ENCODE measurements at regions not wholly inside any gene's neighbourhood (a gene's known extent, or its start where the extent isn't known, plus 50 kb on each side); places are given as distances from the start of the nearest gene placed in this dataset.

GRCh38 chr20:57070296-57070695, 196.1 kb downstream of the BMP7 start:
- H3K4me1 ChIP-seq (ENCODE audit: insufficient read depth): peaks cover 25% of the 10 kb centered on the region
- 92% methylated on average over 1 of the region's 1 CpG for WGBS (ENCODE audit: low lambda C conversion rate, missing lambda C conversion rate)
- peaks cover 21% of the 10 kb centered on the region for H3K27me3 ChIP-seq
- no peaks in the 10 kb centered on the region for H3K9me3 ChIP-seq (ENCODE audit: low read depth)
- no peaks in the 10 kb centered on the region for H3K9me2 ChIP-seq (replicated peaks; ENCODE audit: insufficient read depth)
- TF ChIP-seq CTCF (IDR thresholded peaks at IDR 0.05; ENCODE audit: poor library complexity) (no peak), EZH2phosphoT487 (IDR thresholded peaks at IDR 0.05; ENCODE audit: low read depth, severe bottlenecking, unreplicated experiment) (no peak), EZH2 (IDR thresholded peaks at IDR 0.05; ENCODE audit: borderline replicate concordance) (no peak)
- H3K4me2 ChIP-seq: no peak overlapping the region
- no peaks in the 10 kb centered on the region for H3K36me3 ChIP-seq (replicated peaks; ENCODE audit: insufficient read depth, low read depth)
- no peak overlapping the region for H3K4me3 ChIP-seq
- DNase-seq (ENCODE audit: low spot score): no peak
- no peak overlapping the region for H3K27ac ChIP-seq
- no peaks in the 10 kb centered on the region for H3K79me2 ChIP-seq
- no peaks in the 10 kb centered on the region for H4K20me1 ChIP-seq (ENCODE audit: insufficient read depth, poor library complexity, severe bottlenecking)
- H2AFZ ChIP-seq: no peak overlapping the region

- Histone ChIP-seq H4K20me1 (ENCODE audit: insufficient read depth, poor library complexity, severe bottlenecking) (no peaks in the 10 kb centered on the region), H3K79me2 (no peaks in the 10 kb centered on the region), H2AFZ (no peak overlapping the region), H3K4me3 (no peak overlapping the region), H3K4me1 (ENCODE audit: insufficient read depth) (peaks cover 23% of the 10 kb centered on the region), H3K27me3 (peaks cover 13% of the 10 kb centered on the region), H3K36me3 (replicated peaks; ENCODE audit: insufficient read depth, low read depth) (no peaks in the 10 kb centered on the region), H3K27ac (peak overlapping the region; percentile 42), H3K9me2 (replicated peaks; ENCODE audit: insufficient read depth) (no peaks in the 10 kb centered on the region), H3K9me3 (ENCODE audit: low read depth) (no peaks in the 10 kb centered on the region), H3K4me2 (peak overlapping the region; percentile 71)
- peak; percentile 74 for DNase-seq (ENCODE audit: low spot score)
- WGBS (ENCODE audit: low lambda C conversion rate, missing lambda C conversion rate): 5% methylated on average over 14 of the region's 14 CpGs
- TF ChIP-seq CTCF (IDR thresholded peaks at IDR 0.05; ENCODE audit: poor library complexity): no peak
- TF ChIP-seq EZH2 (IDR thresholded peaks at IDR 0.05; ENCODE audit: borderline replicate concordance): no peak
- no peak for TF ChIP-seq EZH2phosphoT487 (IDR thresholded peaks at IDR 0.05; ENCODE audit: low read depth, severe bottlenecking, unreplicated experiment)
Observed at GRCh38 chr20:57071283-57071731, 195.1 kb downstream of the BMP7 start.

- peaks cover 11% of the 10 kb centered on the region for H3K27me3 ChIP-seq
- no peak for TF ChIP-seq EZH2phosphoT487 (IDR thresholded peaks at IDR 0.05; ENCODE audit: low read depth, severe bottlenecking, unreplicated experiment)
- no peak for TF ChIP-seq EZH2 (IDR thresholded peaks at IDR 0.05; ENCODE audit: borderline replicate concordance)
- no peak for TF ChIP-seq CTCF (IDR thresholded peaks at IDR 0.05; ENCODE audit: poor library complexity)
- H2AFZ ChIP-seq: no peak overlapping the region
- 55% methylated on average over 8 of the region's 8 CpGs for WGBS (ENCODE audit: low lambda C conversion rate, missing lambda C conversion rate)
- no peaks in the 10 kb centered on the region for H3K9me2 ChIP-seq (replicated peaks; ENCODE audit: insufficient read depth)
- no peaks in the 10 kb centered on the region for H3K79me2 ChIP-seq
- no peaks in the 10 kb centered on the region for H3K9me3 ChIP-seq (ENCODE audit: low read depth)
- H3K4me3 ChIP-seq: no peak overlapping the region
- peak overlapping the region; percentile 71 for H3K4me2 ChIP-seq
- H3K27ac ChIP-seq: peak overlapping the region; percentile 42
- H3K4me1 ChIP-seq (ENCODE audit: insufficient read depth): peaks cover 20% of the 10 kb centered on the region
- DNase-seq (ENCODE audit: low spot score): no peak
- no peaks in the 10 kb centered on the region for H3K36me3 ChIP-seq (replicated peaks; ENCODE audit: insufficient read depth, low read depth)
- no peaks in the 10 kb centered on the region for H4K20me1 ChIP-seq (ENCODE audit: insufficient read depth, poor library complexity, severe bottlenecking)
Observed at GRCh38 chr20:57071954-57072583, 194.4 kb downstream of the BMP7 start.
